HG02943 (cell line): ENCODE measurements at regions not wholly inside any gene's neighbourhood (a gene's known extent, or its start where the extent isn't known, plus 50 kb on each side); places are given as distances from the start of the nearest gene placed in this dataset.

ENCODE experiments used
- ATAC-seq: cut with Tn5 transposase; IDR thresholded peaks from one replicate; pipeline ENCODE4 v1.9.1; 2021; ENCODE audit warnings: mild to moderate bottlenecking, low read depth, moderate library complexity; ENCODE audit not compliant: unreplicated experiment

GRCh38 chr2:139083121-139083520 is 302.9 kb upstream of the NXPH2 start:
- no peak for ATAC-seq

- no peak for ATAC-seq
These were observed 300.1 kb upstream of the NXPH2 start for GRCh38 chr2:139080244-139080643.

GRCh38 chr2:139079311-139079710 is 299.1 kb upstream of the NXPH2 start:
- no peak for ATAC-seq

DNA sequence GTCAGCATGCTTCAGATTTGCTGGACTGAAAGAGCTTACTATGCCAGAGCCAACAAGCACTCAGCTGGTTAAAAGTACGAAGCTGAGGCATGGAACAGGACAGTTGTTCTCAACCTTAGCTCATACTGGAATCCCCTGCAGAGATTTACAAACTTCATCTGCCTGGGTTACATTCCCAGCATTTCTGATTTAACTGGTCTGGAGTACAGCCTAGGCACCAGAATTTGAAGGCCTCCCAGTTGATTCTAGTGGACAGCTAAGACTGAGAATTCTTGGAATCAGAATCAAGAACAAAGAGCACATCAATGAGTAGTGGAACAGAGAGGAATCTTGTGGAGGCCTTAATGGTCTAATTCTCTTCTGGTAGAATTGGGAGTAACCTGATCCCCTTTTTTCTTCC is 298.2 kb upstream of the NXPH2 start:
- ATAC-seq, result no peak

GRCh38 chr2:139077099-139077737 is 297.0 kb upstream of the NXPH2 start:
- no peak for ATAC-seq

DNA sequence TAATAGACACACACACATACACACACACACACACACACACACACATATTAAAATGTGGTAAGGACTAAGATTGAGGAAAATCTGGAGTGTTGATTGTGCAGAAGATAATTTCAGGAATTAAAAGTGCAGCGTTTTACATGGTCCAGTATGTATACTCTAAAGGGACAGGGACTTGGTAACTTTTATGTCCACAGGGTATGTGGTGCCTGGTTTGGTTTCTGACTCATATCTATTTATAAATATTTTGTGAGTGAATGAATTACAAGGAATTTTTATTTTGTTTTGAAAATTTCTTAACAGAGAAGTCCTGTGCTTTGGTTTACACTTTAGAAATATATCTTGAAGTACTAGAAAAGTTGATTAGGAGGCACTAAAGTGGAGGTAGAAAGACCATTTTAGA is 287.7 kb upstream of the NXPH2 start:
- no peak for ATAC-seq

GRCh38 chr2:139067072-139067471 is 286.9 kb upstream of the NXPH2 start:
- no peak for ATAC-seq

- no peak for ATAC-seq
These were observed 284.0 kb upstream of the NXPH2 start for GRCh38 chr2:139064159-139064558.

DNA sequence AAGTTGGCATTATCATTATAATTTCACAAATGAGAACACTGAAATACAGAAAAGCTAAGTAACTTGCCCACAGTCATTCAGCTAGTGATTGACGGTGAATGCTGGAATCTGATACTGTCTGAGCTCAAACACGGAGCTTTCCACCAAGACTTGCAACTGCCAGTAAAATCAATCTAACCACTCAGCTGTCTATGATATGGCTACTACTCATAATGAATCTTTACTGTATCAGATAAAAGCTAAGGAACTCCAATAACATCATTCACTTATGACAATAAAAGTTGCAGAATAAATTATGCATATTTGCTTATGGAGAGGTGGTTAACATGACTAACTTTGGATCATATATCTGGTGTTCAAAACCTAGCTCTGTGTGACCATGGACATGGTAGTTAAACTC is 279.4 kb upstream of the NXPH2 start:
- no peak for ATAC-seq

DNA sequence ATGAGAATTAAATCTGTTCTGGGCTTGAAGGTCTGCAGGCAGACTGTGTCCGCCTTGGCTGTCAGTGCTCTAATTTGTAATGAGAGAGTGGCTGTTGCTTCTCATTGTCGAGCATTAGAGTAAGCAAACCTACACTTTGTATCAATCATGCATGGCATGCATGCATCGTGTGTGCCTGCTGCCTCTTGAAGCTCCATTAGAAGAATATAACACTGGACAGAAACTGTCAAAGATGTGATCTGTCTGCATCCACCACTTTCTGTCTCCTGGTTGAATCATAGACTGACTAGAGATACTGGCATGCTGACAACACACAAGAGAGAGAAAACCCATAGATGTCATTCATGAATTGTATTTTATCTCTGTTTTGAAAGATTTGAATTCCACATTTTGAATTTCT is 275.0 kb upstream of the NXPH2 start:
- ATAC-seq, result no peak

- ATAC-seq, result no peak
These were observed 267.8 kb upstream of the NXPH2 start for GRCh38 chr2:139048017-139048416.

DNA sequence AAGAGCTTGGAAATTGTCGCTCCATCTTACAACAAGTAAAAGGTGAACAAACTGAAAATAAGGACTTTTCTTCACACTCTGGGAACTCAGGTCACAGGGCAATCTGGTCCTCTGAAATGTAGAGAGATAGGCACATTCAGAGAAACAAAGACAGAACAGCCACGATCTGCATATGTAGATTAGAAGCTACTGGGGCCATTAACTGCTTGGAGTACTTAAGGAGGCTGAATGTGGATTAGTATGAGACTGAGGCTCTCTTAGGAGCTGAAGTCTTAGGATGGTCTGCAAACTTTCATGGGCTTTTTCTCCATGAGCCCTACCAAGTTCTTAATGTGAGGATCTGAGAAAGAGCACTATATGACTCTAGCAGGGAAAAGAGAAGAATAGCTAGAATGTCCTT is 265.3 kb upstream of the NXPH2 start:
- no peak for ATAC-seq

- no peak for ATAC-seq
These were observed 253.9 kb upstream of the NXPH2 start for GRCh38 chr2:139034064-139034463.

- no peak for ATAC-seq
These were observed 253.1 kb upstream of the NXPH2 start for GRCh38 chr2:139033300-139033699.

- no peak for ATAC-seq
These were observed 251.5 kb upstream of the NXPH2 start for GRCh38 chr2:139031722-139032121.

- ATAC-seq, result no peak
These were observed 240.1 kb upstream of the NXPH2 start for GRCh38 chr2:139020287-139020686.

DNA sequence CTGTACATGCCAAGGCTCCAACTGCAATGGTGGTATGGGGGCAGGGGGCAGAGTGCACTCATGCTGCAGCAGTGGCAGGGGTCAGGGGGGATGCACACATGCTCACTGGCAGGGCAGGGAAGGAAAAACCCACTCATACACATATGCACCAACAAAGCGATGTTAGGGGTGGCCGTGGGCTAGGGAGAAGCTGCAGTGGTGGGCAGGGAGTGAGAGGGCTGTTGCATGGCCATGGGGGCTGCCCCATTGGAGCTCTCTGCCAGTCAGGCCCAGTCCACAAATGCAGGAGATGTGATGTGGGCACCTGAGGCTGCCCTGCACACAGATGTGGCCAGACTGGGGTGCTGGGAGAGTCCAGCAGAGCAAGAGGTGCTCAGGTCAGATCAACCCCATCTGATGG is 238.1 kb upstream of the NXPH2 start:
- ATAC-seq, result no peak

- ATAC-seq, result no peak
These were observed 226.9 kb upstream of the NXPH2 start for GRCh38 chr2:139007130-139007529.

- no peak for ATAC-seq
These were observed 220.1 kb upstream of the NXPH2 start for GRCh38 chr2:139000131-139000785.

- no peak for ATAC-seq
These were observed 217.8 kb upstream of the NXPH2 start for GRCh38 chr2:138997856-138998517.

- no peak for ATAC-seq
These were observed 217.2 kb upstream of the NXPH2 start for GRCh38 chr2:138997346-138997745.

- ATAC-seq, result no peak
These were observed 214.3 kb upstream of the NXPH2 start for GRCh38 chr2:138994502-138994901.
